Gastrocnemius medialis (tissue), 4 donors: ENCODE measurements at regions not wholly inside any gene's neighbourhood (a gene's known extent, or its start where the extent isn't known, plus 50 kb on each side); places are given as distances from the start of the nearest gene placed in this dataset.

ENCODE experiments used
- ATAC-seq, 2 donors: fragments of 150-250 bp; one replicate each; pipeline ENCODE4 v1.9.1; 2016
- DNase-seq, 2 donors: peaks; one replicate each; pipeline ENCODE4 v3.0.0-alpha.2; 2019
- H3K27ac ChIP-seq, 4 donors: fragments of 200-600 bp; sonication (generic); 1 replicate in 1 of 4; 2 replicates in 3 of 4; pipeline ENCODE4 v1.5.1; 2016 to 2018; ENCODE audit warnings: mild to moderate bottlenecking in 2 of 4, moderate library complexity in 1 of 4
- H3K27me3 ChIP-seq, 3 donors: fragments of 200-600 bp; sonication (generic) in 2 of 3; 1 replicate in 1 of 3; 2 replicates in 2 of 3; pipeline versions ENCODE4 v1.5.1 to v1.6.0; 2016 to 2019; ENCODE audit warnings: mild to moderate bottlenecking in 1 of 3, moderate library complexity in 1 of 3
- H3K36me3 ChIP-seq, 2 donors: fragments of 200-600 bp; sonication (generic) in 1 of 2; one replicate each; pipeline ENCODE4 v1.5.1; 2017 to 2018
- H3K4me1 ChIP-seq, 2 donors: fragments of 200-600 bp; sonication (generic) in 1 of 2; one replicate each; pipeline ENCODE4 v1.5.1; 2016 to 2017; ENCODE audit warnings: mild to moderate bottlenecking in 2 of 2
- H3K4me3 ChIP-seq, 4 donors: fragments of 200-600 bp; sonication (generic) in 3 of 4; 1 replicate in 1 of 4; 2 replicates in 3 of 4; pipeline ENCODE4 v1.5.1; 2016 to 2019; ENCODE audit warnings: mild to moderate bottlenecking in 2 of 4
- H3K9me3 ChIP-seq, 3 donors: fragments of 200-600 bp; sonication (generic) in 2 of 3; 1 replicate in 1 of 3; 2 replicates in 2 of 3; pipeline ENCODE4 v1.5.1; 2016 to 2019
- POLR2A ChIP-seq, 2 donors: fragments of 450-650 bp; IDR thresholded peaks; one replicate each; pipeline ENCODE4 v1.6.1; 2017; ENCODE audit warnings: antibody characterized with exemption in 2 of 2, mild to moderate bottlenecking in 2 of 2, moderate library complexity in 2 of 2
- in situ Hi-C, 4 donors: fragments of 200-750 bp; cut with MboI; loops; one replicate each; pipeline versions ENCODE4 v1.15.0 to v1.8.0; 2017; ENCODE audit warnings: low sequenced_read_pairs in 4 of 4
- intact Hi-C: fragments of 100-400 bp; cut with DNase I; formaldehyde crosslinking; loops from one replicate; pipeline ENCODE4 v1.15.1; 2023; ENCODE audit warnings: low total_unique reads
- TF ChIP-seq, protein P1 (sequence below), 5 experiments: fragments of 450-650 bp in 3 of 5; fragments of 200-600 bp in 2 of 5; sonication (generic) in 2 of 5; IDR thresholded peaks in 4 of 5; conservative IDR thresholded peaks in 1 of 5; 1 replicate in 4 of 5; 2 replicates in 1 of 5; pipeline ENCODE4 v1.5.1; 2016 to 2019; ENCODE audit warnings: antibody characterized with exemption in 5 of 5, mild to moderate bottlenecking in 3 of 5, moderate library complexity in 3 of 5

DNA sequence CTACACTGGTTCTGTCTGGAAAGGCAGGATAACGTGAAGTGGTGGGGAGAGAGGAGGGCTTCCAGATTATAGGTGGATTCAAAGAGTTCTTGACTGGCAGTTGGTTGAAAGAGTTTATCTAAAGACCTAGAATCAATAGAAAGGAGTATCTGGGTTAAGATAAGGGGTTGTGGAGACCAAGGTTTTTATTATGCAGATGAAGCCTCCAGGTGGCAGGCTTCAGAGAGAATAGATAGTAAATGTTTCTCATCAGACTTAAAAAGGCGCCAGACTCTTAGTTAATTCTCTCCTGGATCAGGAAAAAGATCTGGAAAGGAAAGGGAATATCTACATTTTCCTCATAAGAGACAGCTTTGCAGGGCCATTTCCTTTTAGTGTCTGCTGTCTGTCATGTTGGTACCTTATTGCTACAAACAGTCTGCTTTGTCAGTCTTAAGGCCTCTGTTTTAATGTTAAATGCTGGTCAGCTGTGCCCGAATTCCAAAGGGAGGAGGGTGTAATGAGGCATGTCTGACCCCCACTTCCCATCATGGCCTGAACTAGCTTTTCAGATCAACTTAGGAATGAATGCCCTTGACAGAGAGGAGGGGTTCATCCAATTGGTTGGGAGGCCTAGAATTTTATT is 401.3 kb downstream of the FUT8 start:
- intact Hi-C loops: no loop called here
- in situ Hi-C loops: no loop called here
- ATAC-seq: no peak
- DNase-seq: no peak
- H3K4me3 ChIP-seq: no peak overlapping the region
- H3K27ac ChIP-seq: no peak overlapping the region
- H3K36me3 ChIP-seq: no peaks in the 10 kb centered on the region
- H3K9me3 ChIP-seq: no peaks in the 10 kb centered on the region
- H3K27me3 ChIP-seq: no peaks in the 10 kb centered on the region
- no peak for TF ChIP-seq POLR2A (IDR thresholded peaks at IDR 0.05)
- TF ChIP-seq, protein P1, sequence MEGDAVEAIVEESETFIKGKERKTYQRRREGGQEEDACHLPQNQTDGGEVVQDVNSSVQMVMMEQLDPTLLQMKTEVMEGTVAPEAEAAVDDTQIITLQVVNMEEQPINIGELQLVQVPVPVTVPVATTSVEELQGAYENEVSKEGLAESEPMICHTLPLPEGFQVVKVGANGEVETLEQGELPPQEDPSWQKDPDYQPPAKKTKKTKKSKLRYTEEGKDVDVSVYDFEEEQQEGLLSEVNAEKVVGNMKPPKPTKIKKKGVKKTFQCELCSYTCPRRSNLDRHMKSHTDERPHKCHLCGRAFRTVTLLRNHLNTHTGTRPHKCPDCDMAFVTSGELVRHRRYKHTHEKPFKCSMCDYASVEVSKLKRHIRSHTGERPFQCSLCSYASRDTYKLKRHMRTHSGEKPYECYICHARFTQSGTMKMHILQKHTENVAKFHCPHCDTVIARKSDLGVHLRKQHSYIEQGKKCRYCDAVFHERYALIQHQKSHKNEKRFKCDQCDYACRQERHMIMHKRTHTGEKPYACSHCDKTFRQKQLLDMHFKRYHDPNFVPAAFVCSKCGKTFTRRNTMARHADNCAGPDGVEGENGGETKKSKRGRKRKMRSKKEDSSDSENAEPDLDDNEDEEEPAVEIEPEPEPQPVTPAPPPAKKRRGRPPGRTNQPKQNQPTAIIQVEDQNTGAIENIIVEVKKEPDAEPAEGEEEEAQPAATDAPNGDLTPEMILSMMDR (IDR thresholded peaks at IDR 0.05 in 4 of 5, conservative IDR thresholded peaks at IDR 0.05 in 1 of 5): no peak
- no peaks in the 10 kb centered on the region for H3K4me1 ChIP-seq

DNA sequence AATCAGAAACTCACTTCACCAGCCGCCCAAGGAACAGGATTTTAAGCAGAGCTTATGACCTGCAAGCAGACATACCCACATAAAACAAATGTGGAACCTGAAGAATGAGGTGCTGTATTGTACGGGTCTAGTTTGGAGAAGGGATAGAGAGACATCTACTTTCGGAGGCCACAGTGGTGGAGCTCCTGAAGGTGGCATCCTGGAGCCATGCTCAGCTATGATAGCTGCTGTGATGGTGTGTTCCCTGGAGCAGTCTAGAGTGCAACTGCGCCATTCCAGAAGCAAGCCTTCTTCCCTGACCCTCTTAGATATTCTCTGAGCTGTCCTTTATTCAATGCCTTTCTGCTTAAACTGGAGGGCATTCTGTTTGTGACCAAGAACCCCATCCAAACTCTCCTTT is 402.6 kb downstream of the FUT8 start:
- Histone ChIP-seq H3K4me1 (no peaks in the 10 kb centered on the region), H3K27ac (no peak overlapping the region), H3K27me3 (no peaks in the 10 kb centered on the region), H3K4me3 (no peak overlapping the region), H3K36me3 (no peaks in the 10 kb centered on the region), H3K9me3 (no peaks in the 10 kb centered on the region)
- intact Hi-C loops: no loop called here
- TF ChIP-seq POLR2A (IDR thresholded peaks at IDR 0.05): no peak
- TF ChIP-seq, protein P1 (IDR thresholded peaks at IDR 0.05 in 4 of 5, conservative IDR thresholded peaks at IDR 0.05 in 1 of 5): no peak
- in situ Hi-C loops: no loop called here
- no peak for DNase-seq
- ATAC-seq: no peak

DNA sequence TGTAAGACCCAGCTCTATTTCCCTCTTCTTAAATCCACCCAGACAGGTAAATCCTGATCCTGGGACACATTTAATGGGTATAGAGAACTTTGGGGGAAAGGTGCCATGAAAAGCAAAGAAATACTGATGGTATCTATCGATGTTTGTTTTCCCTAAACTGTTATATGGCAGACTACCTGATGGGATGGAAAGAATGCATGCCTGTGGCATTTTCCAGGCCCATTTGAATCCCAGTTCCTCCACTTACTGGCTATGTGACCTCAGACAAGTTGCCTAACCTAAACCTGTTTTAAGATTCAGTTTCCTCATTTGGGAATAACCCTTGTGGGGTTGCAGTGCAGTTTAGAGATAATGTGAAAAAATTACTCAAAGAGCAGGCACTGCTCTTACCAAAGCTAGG is 404.5 kb downstream of the FUT8 start:
- no peaks in the 10 kb centered on the region for H3K27me3 ChIP-seq
- in situ Hi-C loops: no loop called here
- ATAC-seq: no peak

DNA sequence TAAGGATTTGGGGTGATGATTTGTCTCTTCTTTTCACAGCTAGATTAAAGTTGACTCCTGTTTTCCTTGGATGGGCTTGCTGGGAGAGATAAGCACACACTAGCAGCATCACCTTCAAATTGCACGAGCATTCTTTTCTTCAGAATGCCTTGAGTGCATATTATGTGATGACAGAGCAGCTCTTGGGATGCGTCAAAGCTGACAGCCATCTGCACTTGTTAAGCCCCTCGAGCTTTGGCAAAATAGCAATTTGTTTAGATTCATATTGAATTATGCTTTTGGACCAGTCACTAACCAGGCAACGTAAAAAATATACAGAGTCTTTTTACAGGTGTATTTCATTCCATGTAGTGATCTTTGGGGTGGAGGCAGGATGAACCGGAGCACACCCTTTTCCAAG is 407.0 kb downstream of the FUT8 start:
- no peak overlapping the region for H3K4me3 ChIP-seq
- H3K27ac ChIP-seq: no peak overlapping the region
- H3K4me1 ChIP-seq: no peaks in the 10 kb centered on the region
- H3K36me3 ChIP-seq: no peaks in the 10 kb centered on the region
- H3K27me3 ChIP-seq: no peaks in the 10 kb centered on the region
- ATAC-seq (no peak), DNase-seq (no peak)
- intact Hi-C loops: no loop called here
- H3K9me3 ChIP-seq: no peaks in the 10 kb centered on the region
- no peak for TF ChIP-seq POLR2A (IDR thresholded peaks at IDR 0.05)
- TF ChIP-seq, protein P1 (IDR thresholded peaks at IDR 0.05 in 4 of 5, conservative IDR thresholded peaks at IDR 0.05 in 1 of 5): no peak
- in situ Hi-C loops: no loop called here

More for the DNA sequence above, 404.5 kb downstream of the FUT8 start:
- intact Hi-C loops: no loop called here
- H3K27ac ChIP-seq: no peak overlapping the region
- H3K4me1 ChIP-seq: no peaks in the 10 kb centered on the region
- no peak overlapping the region for H3K4me3 ChIP-seq
- DNase-seq: no peak
- no peaks in the 10 kb centered on the region for H3K9me3 ChIP-seq
- TF ChIP-seq, protein P1 (IDR thresholded peaks at IDR 0.05 in 4 of 5, conservative IDR thresholded peaks at IDR 0.05 in 1 of 5): no peak
- no peak for TF ChIP-seq POLR2A (IDR thresholded peaks at IDR 0.05)
- no peaks in the 10 kb centered on the region for H3K36me3 ChIP-seq
